ENCODE measurements at regions not wholly inside any gene's neighbourhood (a gene's known extent, or its start where the extent isn't known, plus 50 kb on each side); places are given as distances from the start of the nearest gene placed in this dataset.

GRCh38 chr15:31155151-31155550, 53.6 kb upstream of the TRPM1 start:
- H3K4me2 ChIP-seq (ENCODE audit: insufficient read depth, low read length), result no peak overlapping the region
- H3K4me1 ChIP-seq (ENCODE audit: control insufficient read depth, extremely low read depth, insufficient read depth, low read length), result no peaks in the 10 kb centered on the region
- CTCF ChIA-PET, result no interaction called here
- FAIRE-seq, result no peak
- H2AFZ ChIP-seq (ENCODE audit: low read depth, low read length), result no peak overlapping the region
- intact Hi-C loops (cut with micrococcal nuclease) (no loop called here), dilution Hi-C loops (cut with MboI; ENCODE audit: extremely low pct_ligation_motif_present, low sequenced_read_pairs) (no loop called here)
- no peaks in the 10 kb centered on the region for H3K27me3 ChIP-seq (ENCODE audit: control insufficient read depth in 2 of 2, insufficient read depth in 2 of 2, low read length in 2 of 2)
- DNase-seq (ENCODE audit: low read depth, low spot score), result no peak
- no peaks in the 10 kb centered on the region for H3K9me3 ChIP-seq (replicated peaks; ENCODE audit: control insufficient read depth, insufficient read depth, low read length)
- H3K36me3 ChIP-seq (ENCODE audit: control insufficient read depth in 2 of 2, extremely low read depth in 1 of 2, insufficient read depth in 2 of 2, low read length in 2 of 2), result no peaks in the 10 kb centered on the region
- no peaks in the 10 kb centered on the region for H4K20me1 ChIP-seq (replicated peaks; ENCODE audit: control insufficient read depth, extremely low read depth, insufficient read depth, low read length)
- H3K4me3 ChIP-seq (replicated peaks in 1 of 3; ENCODE audit: insufficient read depth in 1 of 3, low read depth in 1 of 3, low read length in 3 of 3), result no peak overlapping the region
- no peak overlapping the region for H3K9ac ChIP-seq (replicated peaks; ENCODE audit: extremely low read depth, insufficient read depth, low read length)
- POLR2A ChIA-PET, result no interaction called here
- no peaks in the 10 kb centered on the region for H3K9me1 ChIP-seq (replicated peaks; ENCODE audit: control insufficient read depth, extremely low read depth, insufficient read depth, low read length)
- no peaks in the 10 kb centered on the region for H3K79me2 ChIP-seq (ENCODE audit: control insufficient read depth, insufficient read depth, low read length)
- H3K27ac ChIP-seq (ENCODE audit: insufficient read depth, low read depth, low read length), result no peak overlapping the region
- no TSS peak for BruUV-seq (replicated peaks)
- TF ChIP-seq FOS (IDR thresholded peaks at IDR 0.05; ENCODE audit: borderline replicate concordance, insufficient read depth, low read length) (no peak), MAX (IDR thresholded peaks at IDR 0.05; ENCODE audit: insufficient read depth, insufficient read length) (no peak), EZH2 (IDR thresholded peaks at IDR 0.05; ENCODE audit: borderline replicate concordance, low read depth, low read length, severe bottlenecking) (no peak)

- Histone ChIP-seq H2AFZ (ENCODE audit: low read depth, low read length) (no peak overlapping the region), H3K9me3 (replicated peaks; ENCODE audit: control insufficient read depth, insufficient read depth, low read length) (no peaks in the 10 kb centered on the region), H3K4me3 (replicated peaks in 1 of 3; ENCODE audit: insufficient read depth in 1 of 3, low read depth in 1 of 3, low read length in 3 of 3) (no peak overlapping the region), H3K79me2 (ENCODE audit: control insufficient read depth, insufficient read depth, low read length) (no peaks in the 10 kb centered on the region), H3K4me2 (ENCODE audit: insufficient read depth, low read length) (no peak overlapping the region), H3K9ac (replicated peaks; ENCODE audit: extremely low read depth, insufficient read depth, low read length) (no peak overlapping the region), H4K20me1 (replicated peaks; ENCODE audit: control insufficient read depth, extremely low read depth, insufficient read depth, low read length) (no peaks in the 10 kb centered on the region), H3K27ac (ENCODE audit: insufficient read depth, low read depth, low read length) (no peak overlapping the region), H3K9me1 (replicated peaks; ENCODE audit: control insufficient read depth, extremely low read depth, insufficient read depth, low read length) (no peaks in the 10 kb centered on the region), H3K27me3 (ENCODE audit: control insufficient read depth in 2 of 2, insufficient read depth in 2 of 2, low read length in 2 of 2) (no peaks in the 10 kb centered on the region), H3K36me3 (ENCODE audit: control insufficient read depth in 2 of 2, extremely low read depth in 1 of 2, insufficient read depth in 2 of 2, low read length in 2 of 2) (no peaks in the 10 kb centered on the region), H3K4me1 (ENCODE audit: control insufficient read depth, extremely low read depth, insufficient read depth, low read length) (no peaks in the 10 kb centered on the region)
- intact Hi-C loops (cut with micrococcal nuclease) (no loop called here), dilution Hi-C loops (cut with MboI; ENCODE audit: extremely low pct_ligation_motif_present, low sequenced_read_pairs) (no loop called here)
- no peak for DNase-seq (ENCODE audit: low read depth, low spot score)
- no TSS peak for BruUV-seq (replicated peaks)
- ChIA-PET CTCF (interaction anchor here (0.7 to 1.1 kb wide), 2 partner anchors 52 to 1970 kb away, joined by 3 read pairs; no protein-coding TSS in a partner anchor), POLR2A (no interaction called here)
- TF ChIP-seq GATA2 (IDR thresholded peaks at IDR 0.05; ENCODE audit: insufficient read depth, insufficient read length, low read depth, low read length) (no peak), EZH2 (IDR thresholded peaks at IDR 0.05; ENCODE audit: borderline replicate concordance, low read depth, low read length, severe bottlenecking) (no peak), JUN (IDR thresholded peaks at IDR 0.05; ENCODE audit: borderline replicate concordance, insufficient read depth, insufficient read length, low read depth) (no peak), MAX (IDR thresholded peaks at IDR 0.05; ENCODE audit: insufficient read depth, insufficient read length) (no peak), FOS (IDR thresholded peaks at IDR 0.05; ENCODE audit: borderline replicate concordance, insufficient read depth, low read length) (no peak), CTCF (IDR thresholded peaks at IDR 0.05; ENCODE audit: extremely low read depth in 1 of 2, insufficient read depth in 1 of 2, low read depth in 1 of 2, low read length in 2 of 2) (no peak), POLR2A (IDR thresholded peaks at IDR 0.05; ENCODE audit: low read depth, low read length) (no peak), MYC (IDR thresholded peaks at IDR 0.05; ENCODE audit: low read depth, low read length) (no peak), POLR2AphosphoS5 (IDR thresholded peaks at IDR 0.05; ENCODE audit: insufficient read depth, low read depth, low read length) (no peak)
- no peak for FAIRE-seq
Measured at GRCh38 chr15:31156226-31156625, 54.7 kb upstream of the TRPM1 start.
